ENCODE measurements at regions not wholly inside any gene's neighbourhood (a gene's known extent, or its start where the extent isn't known, plus 50 kb on each side); places are given as distances from the start of the nearest gene placed in this dataset.

DNA sequence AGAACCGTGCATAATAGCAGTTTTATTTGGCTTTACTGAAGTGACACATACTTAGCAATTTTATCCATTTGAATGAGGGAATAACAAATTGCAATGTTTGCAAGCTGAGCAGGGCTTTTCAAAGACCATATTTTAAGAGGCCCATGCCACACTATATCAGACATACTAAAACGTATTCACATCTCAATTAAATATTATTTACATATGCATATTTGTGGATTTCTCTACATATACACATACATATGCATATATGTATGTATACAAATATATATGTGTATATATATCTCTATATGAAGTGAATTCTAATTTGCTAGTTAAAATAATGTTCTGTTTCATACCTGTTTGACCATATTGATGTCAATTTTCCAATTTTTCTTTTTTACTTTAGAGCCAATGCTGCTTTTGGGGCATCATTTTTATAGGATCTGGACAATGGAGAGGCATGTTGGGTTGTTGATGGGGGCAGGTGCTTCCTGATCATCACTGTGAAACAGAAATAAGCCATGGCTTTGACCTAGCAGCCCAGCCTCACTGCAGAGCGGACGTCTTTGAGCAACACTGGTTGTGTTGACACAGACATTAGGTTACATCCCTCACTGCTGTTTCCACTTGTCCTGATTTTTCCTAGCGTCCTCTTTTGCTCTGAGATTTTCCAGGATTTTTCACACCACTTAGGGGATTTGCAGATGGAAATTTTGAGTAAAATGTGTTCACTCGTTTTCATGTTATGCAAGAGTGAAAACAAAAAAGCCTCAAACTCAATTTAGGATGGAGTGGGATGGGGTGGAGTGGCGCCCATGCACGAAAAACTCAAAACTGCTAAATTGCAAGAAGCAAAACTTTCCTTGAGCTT is 56.9 kb downstream of the RDH14 start:
- Histone ChIP-seq H3K9me3 (ENCODE audit: control insufficient read depth in 1 of 2, low read length in 2 of 2) (no peaks in the 10 kb centered on the region), H3K27ac (ENCODE audit: low read length) (no peak overlapping the region), H3K27me3 (ENCODE audit: low read depth, low read length) (no peaks in the 10 kb centered on the region), H3K4me3 (ENCODE audit: low read depth in 1 of 2, low read length in 2 of 2) (no peak overlapping the region), H3K4me1 (ENCODE audit: control insufficient read depth in 1 of 2, insufficient read depth in 2 of 2, low read length in 2 of 2) (no peaks in the 10 kb centered on the region), H3K36me3 (ENCODE audit: control insufficient read depth in 1 of 2, insufficient read depth in 2 of 2, low read length in 2 of 2) (no peaks in the 10 kb centered on the region)

DNA sequence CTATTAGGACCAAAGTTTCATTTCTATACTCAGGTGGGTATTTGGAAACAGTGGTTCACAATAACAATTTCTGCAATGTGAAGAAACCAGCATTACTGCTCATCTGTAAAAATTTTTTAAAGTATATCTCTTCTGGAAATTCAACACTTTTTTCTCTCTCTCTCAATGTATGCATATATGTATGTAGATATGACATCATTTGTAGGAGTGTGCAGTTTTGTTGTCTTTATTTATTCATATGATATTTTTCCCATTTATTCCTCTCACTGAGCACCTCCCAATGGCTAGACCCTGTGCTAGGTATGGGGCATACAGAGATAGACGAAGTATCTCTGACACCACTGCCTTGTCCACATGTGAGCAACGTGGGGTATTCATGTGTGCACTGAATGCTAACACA is 58.3 kb downstream of the RDH14 start:
- peaks cover 0 to 4% of the 10 kb centered on the region in 2 donors for H3K4me1 ChIP-seq (ENCODE audit: control insufficient read depth in 1 of 2, insufficient read depth in 2 of 2, low read length in 2 of 2)

DNA sequence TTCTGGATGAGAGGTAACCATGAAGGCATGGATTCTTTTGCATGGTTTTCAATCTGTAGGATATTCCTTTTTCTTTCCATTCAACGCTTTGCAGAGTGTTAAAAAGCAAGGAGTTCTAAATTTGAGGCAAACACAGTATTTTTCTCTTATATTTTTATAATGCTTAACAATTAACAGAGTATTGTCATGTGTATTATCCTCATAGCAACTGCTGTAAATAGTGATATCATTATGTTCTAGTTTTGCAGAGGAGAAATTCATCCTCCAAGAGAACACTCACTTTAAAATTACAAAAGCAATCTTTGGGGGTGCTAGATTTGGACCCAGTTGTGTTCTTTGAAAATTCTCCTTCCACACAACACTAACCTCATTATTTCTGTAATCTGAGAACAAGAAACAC is 58.7 kb downstream of the RDH14 start:
- Histone ChIP-seq H3K4me1 (ENCODE audit: control insufficient read depth in 1 of 2, insufficient read depth in 2 of 2, low read length in 2 of 2) (peaks cover 0 to 4% of the 10 kb centered on the region in 2 donors), H3K27me3 (ENCODE audit: low read depth, low read length) (no peaks in the 10 kb centered on the region), H3K4me3 (ENCODE audit: low read depth in 1 of 2, low read length in 2 of 2) (no peak overlapping the region), H3K36me3 (ENCODE audit: control insufficient read depth in 1 of 2, insufficient read depth in 2 of 2, low read length in 2 of 2) (no peaks in the 10 kb centered on the region), H3K27ac (ENCODE audit: low read length) (no peak overlapping the region), H3K9me3 (ENCODE audit: control insufficient read depth in 1 of 2, low read length in 2 of 2) (no peaks in the 10 kb centered on the region)

More for the DNA sequence above, 58.3 kb downstream of the RDH14 start:
- Histone ChIP-seq H3K27ac (ENCODE audit: low read length) (no peak overlapping the region), H3K36me3 (ENCODE audit: control insufficient read depth in 1 of 2, insufficient read depth in 2 of 2, low read length in 2 of 2) (no peaks in the 10 kb centered on the region), H3K4me3 (ENCODE audit: low read depth in 1 of 2, low read length in 2 of 2) (no peak overlapping the region), H3K27me3 (ENCODE audit: low read depth, low read length) (no peaks in the 10 kb centered on the region), H3K9me3 (ENCODE audit: control insufficient read depth in 1 of 2, low read length in 2 of 2) (no peaks in the 10 kb centered on the region)

DNA sequence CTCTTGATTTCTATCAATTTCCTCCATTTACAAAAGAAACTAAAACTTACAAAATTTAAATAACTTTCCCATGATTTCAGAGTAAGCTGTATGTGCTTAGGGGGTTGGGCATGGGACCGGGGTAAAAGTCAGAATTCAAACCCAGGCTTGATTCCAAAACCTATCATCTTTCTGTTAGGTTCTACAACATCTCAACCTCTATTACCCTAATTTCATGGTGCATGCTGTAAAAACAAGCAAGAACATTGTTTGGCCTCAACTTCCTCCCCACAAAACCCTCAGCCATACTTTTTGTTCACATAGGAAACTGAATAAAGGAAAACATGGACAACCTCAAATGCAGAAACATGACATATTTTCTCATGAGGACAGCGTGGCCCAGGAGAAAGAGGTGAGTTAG is 59.3 kb downstream of the RDH14 start:
- Histone ChIP-seq H3K4me1 (ENCODE audit: control insufficient read depth in 1 of 2, insufficient read depth in 2 of 2, low read length in 2 of 2) (peaks cover 0 to 4% of the 10 kb centered on the region in 2 donors), H3K4me3 (ENCODE audit: low read depth in 1 of 2, low read length in 2 of 2) (no peak overlapping the region), H3K27me3 (ENCODE audit: low read depth, low read length) (no peaks in the 10 kb centered on the region), H3K9me3 (ENCODE audit: control insufficient read depth in 1 of 2, low read length in 2 of 2) (no peaks in the 10 kb centered on the region), H3K27ac (ENCODE audit: low read length) (no peak overlapping the region), H3K36me3 (ENCODE audit: control insufficient read depth in 1 of 2, insufficient read depth in 2 of 2, low read length in 2 of 2) (no peaks in the 10 kb centered on the region)

DNA sequence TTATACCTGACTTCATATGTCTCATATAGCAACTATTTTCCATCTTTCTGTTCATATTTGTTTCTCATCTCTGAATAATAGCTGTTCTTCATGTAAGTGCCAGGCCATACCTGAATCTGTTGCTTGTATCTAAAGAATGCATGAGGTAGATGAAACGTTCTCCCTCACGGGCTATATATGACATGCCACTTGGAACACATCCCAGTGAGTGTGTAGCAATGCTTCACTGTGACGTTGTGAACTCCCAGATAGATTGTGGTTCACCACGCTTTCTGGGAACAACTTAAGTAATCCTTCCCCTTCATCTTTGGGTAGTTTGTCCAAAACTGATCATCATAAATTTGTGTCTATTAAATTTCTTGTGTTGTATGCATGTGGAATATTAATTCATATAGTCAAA is 60.1 kb downstream of the RDH14 start:
- no peaks in the 10 kb centered on the region for H3K36me3 ChIP-seq (ENCODE audit: control insufficient read depth in 1 of 2, insufficient read depth in 2 of 2, low read length in 2 of 2)
- H3K4me1 ChIP-seq (ENCODE audit: control insufficient read depth in 1 of 2, insufficient read depth in 2 of 2, low read length in 2 of 2): peaks cover 0 to 4% of the 10 kb centered on the region in 2 donors
- H3K27ac ChIP-seq (ENCODE audit: low read length): no peak overlapping the region
- no peaks in the 10 kb centered on the region for H3K9me3 ChIP-seq (ENCODE audit: control insufficient read depth in 1 of 2, low read length in 2 of 2)
- H3K27me3 ChIP-seq (ENCODE audit: low read depth, low read length): no peaks in the 10 kb centered on the region
- no peak overlapping the region for H3K4me3 ChIP-seq (ENCODE audit: low read depth in 1 of 2, low read length in 2 of 2)

DNA sequence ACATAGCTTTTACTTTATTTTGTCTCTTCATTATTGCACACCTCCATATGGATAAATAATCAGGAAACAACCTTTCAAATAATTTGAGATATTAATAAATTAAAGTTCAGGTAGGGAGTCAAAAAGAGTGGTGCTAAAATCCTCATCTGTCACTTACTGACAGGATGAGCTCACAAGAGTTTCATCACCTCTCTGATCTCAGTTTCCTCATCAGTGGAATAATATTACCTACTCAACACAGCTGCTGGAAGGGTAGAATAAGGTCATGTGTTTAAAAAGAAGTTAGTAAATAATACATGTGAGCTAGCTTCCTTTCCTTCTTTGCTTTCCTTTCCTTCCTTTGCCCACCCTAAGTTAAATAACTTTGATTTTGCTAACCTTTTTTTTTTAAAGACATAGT is 61.9 kb downstream of the RDH14 start:
- Histone ChIP-seq H3K36me3 (ENCODE audit: control insufficient read depth in 1 of 2, insufficient read depth in 2 of 2, low read length in 2 of 2) (no peaks in the 10 kb centered on the region), H3K27ac (ENCODE audit: low read length) (no peak overlapping the region)

DNA sequence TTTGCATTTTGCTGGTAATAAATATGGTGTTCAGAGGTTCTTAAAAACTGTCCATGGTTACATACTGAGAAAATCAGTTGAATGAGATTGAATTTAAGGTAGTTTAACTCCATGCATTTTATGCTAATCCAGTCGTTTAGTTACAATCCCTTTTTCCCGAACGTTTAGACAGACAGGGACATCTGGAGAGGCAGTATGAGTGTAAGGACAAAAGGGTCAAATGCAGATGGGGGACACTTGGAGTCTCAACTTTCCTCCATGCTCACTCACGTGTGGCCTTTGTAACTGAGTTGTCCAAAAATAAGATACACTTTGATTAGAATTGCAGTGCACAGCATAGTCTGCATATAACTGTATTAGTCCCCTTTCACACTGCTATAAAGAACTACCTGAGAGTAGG is 63.9 kb downstream of the RDH14 start:
- H3K9me3 ChIP-seq (ENCODE audit: control insufficient read depth in 1 of 2, low read length in 2 of 2): no peaks in the 10 kb centered on the region
- no peaks in the 10 kb centered on the region for H3K36me3 ChIP-seq (ENCODE audit: control insufficient read depth in 1 of 2, insufficient read depth in 2 of 2, low read length in 2 of 2)
- H3K4me3 ChIP-seq (ENCODE audit: low read depth in 1 of 2, low read length in 2 of 2): no peak overlapping the region
- peaks cover 0 to 4% of the 10 kb centered on the region in 2 donors for H3K4me1 ChIP-seq (ENCODE audit: control insufficient read depth in 1 of 2, insufficient read depth in 2 of 2, low read length in 2 of 2)
- H3K27me3 ChIP-seq (ENCODE audit: low read depth, low read length): no peaks in the 10 kb centered on the region
- no peak overlapping the region for H3K27ac ChIP-seq (ENCODE audit: low read length)

More for the DNA sequence above, 61.9 kb downstream of the RDH14 start:
- Histone ChIP-seq H3K9me3 (ENCODE audit: control insufficient read depth in 1 of 2, low read length in 2 of 2) (no peaks in the 10 kb centered on the region), H3K4me1 (ENCODE audit: control insufficient read depth in 1 of 2, insufficient read depth in 2 of 2, low read length in 2 of 2) (peaks cover 0 to 4% of the 10 kb centered on the region in 2 donors), H3K27me3 (ENCODE audit: low read depth, low read length) (no peaks in the 10 kb centered on the region), H3K4me3 (ENCODE audit: low read depth in 1 of 2, low read length in 2 of 2) (no peak overlapping the region)

DNA sequence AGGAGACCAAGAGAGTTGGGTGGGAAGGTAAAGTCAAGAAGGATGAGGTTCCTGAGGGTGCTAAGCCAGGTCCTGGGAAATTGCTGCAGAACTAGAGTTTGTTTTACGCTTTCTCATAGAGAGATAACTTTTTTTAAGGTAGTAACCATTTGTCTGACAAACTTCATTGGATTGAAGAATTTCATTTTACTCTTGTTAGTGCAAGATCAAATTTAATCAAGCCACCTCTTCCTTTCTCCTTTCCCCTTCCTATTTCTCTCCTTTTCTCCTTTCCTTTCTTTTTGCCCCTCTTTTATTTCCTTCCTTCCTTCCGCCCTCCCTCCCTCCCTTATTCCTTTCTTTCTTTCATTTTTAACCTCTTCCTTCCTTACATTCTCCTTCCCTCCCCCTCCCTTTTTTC is 65.4 kb downstream of the RDH14 start:
- Histone ChIP-seq H3K27me3 (ENCODE audit: low read depth, low read length) (no peaks in the 10 kb centered on the region), H3K27ac (ENCODE audit: low read length) (no peak overlapping the region), H3K9me3 (ENCODE audit: control insufficient read depth in 1 of 2, low read length in 2 of 2) (no peaks in the 10 kb centered on the region), H3K4me1 (ENCODE audit: control insufficient read depth in 1 of 2, insufficient read depth in 2 of 2, low read length in 2 of 2) (peaks cover 0 to 4% of the 10 kb centered on the region in 2 donors), H3K36me3 (ENCODE audit: control insufficient read depth in 1 of 2, insufficient read depth in 2 of 2, low read length in 2 of 2) (no peaks in the 10 kb centered on the region), H3K4me3 (ENCODE audit: low read depth in 1 of 2, low read length in 2 of 2) (no peak overlapping the region)

DNA sequence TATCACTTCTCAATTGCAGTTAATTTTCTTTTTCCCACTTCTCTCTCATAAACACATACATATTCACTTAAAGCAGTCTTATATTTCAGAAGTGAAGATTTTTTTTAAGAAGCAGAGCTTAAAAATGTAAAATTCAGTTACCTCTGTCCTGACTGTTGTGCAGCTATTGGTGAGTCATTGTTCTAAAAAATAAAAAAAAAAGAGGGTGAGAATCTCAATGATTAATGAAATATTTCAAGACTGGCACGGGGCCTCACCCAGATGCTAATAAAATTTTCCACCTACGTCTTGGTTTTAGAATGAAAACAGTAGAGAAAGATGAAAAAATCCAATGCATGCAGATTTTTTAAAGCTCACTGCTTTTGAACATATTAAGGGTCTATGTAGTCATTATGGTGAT is 67.7 kb downstream of the RDH14 start:
- no peak overlapping the region for H3K27ac ChIP-seq (ENCODE audit: low read length)

DNA sequence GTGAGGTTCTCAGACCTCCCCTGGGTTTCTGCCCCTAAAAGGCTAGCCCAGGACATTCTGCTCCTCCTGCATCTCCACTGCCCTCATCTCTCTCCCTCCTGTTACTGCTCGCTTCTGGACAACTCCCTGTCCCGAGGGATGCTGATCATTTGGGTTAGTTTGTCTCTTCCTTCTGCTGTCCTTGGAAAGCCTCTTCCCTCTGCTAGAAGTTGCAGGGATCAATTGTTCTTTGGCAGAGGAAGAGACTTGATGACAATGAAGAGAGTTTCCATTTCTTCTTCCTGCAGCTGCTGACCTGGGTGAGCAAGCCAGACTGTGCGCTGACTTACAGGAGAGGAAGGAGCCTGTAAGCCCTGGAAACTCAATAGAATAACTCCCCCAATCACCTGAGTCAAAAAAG is 68.9 kb downstream of the RDH14 start:
- no peak overlapping the region for H3K27ac ChIP-seq (ENCODE audit: low read length)
- H3K4me1 ChIP-seq (ENCODE audit: control insufficient read depth in 1 of 2, insufficient read depth in 2 of 2, low read length in 2 of 2): no peaks in the 10 kb centered on the region
- no peaks in the 10 kb centered on the region for H3K9me3 ChIP-seq (ENCODE audit: control insufficient read depth in 1 of 2, low read length in 2 of 2)
- H3K36me3 ChIP-seq (ENCODE audit: control insufficient read depth in 1 of 2, insufficient read depth in 2 of 2, low read length in 2 of 2): no peaks in the 10 kb centered on the region
- H3K4me3 ChIP-seq (ENCODE audit: low read depth in 1 of 2, low read length in 2 of 2): no peak overlapping the region
- H3K27me3 ChIP-seq (ENCODE audit: low read depth, low read length): no peaks in the 10 kb centered on the region

More for the DNA sequence above, 67.7 kb downstream of the RDH14 start:
- H3K4me3 ChIP-seq (ENCODE audit: low read depth in 1 of 2, low read length in 2 of 2): no peak overlapping the region
- no peaks in the 10 kb centered on the region for H3K4me1 ChIP-seq (ENCODE audit: control insufficient read depth in 1 of 2, insufficient read depth in 2 of 2, low read length in 2 of 2)
- no peaks in the 10 kb centered on the region for H3K36me3 ChIP-seq (ENCODE audit: control insufficient read depth in 1 of 2, insufficient read depth in 2 of 2, low read length in 2 of 2)
- H3K27me3 ChIP-seq (ENCODE audit: low read depth, low read length): no peaks in the 10 kb centered on the region
- no peaks in the 10 kb centered on the region for H3K9me3 ChIP-seq (ENCODE audit: control insufficient read depth in 1 of 2, low read length in 2 of 2)

DNA sequence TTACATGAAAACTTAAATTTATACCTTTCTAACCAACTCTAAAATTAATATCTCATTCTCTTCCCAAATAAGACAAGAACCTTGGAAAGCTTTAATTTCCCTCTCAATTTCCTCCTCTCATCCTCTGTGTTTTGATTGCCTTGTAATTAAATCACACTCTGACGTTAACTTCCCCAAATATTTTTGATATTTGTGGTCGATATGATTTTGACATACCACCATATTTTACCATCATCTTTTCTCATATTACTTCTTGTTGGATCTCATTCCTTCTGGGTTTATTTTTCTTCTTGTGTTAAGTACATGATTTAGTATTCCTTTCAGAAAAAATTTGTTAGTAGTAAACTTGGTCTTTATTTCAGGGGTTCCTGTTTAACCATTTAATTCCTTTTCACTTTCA is 69.6 kb downstream of the RDH14 start:
- no peak overlapping the region for H3K27ac ChIP-seq (ENCODE audit: low read length)
- no peaks in the 10 kb centered on the region for H3K4me1 ChIP-seq (ENCODE audit: control insufficient read depth in 1 of 2, insufficient read depth in 2 of 2, low read length in 2 of 2)
- no peak overlapping the region for H3K4me3 ChIP-seq (ENCODE audit: low read depth in 1 of 2, low read length in 2 of 2)
- H3K9me3 ChIP-seq (ENCODE audit: control insufficient read depth in 1 of 2, low read length in 2 of 2): no peaks in the 10 kb centered on the region
- no peaks in the 10 kb centered on the region for H3K36me3 ChIP-seq (ENCODE audit: control insufficient read depth in 1 of 2, insufficient read depth in 2 of 2, low read length in 2 of 2)
- H3K27me3 ChIP-seq (ENCODE audit: low read depth, low read length): no peaks in the 10 kb centered on the region

All from muscle layer of duodenum (tissue), 2 donors.